ENCODE measurements at regions not wholly inside any gene's neighbourhood (a gene's known extent, or its start where the extent isn't known, plus 50 kb on each side); places are given as distances from the start of the nearest gene placed in this dataset.
"Not testable (repeated sequence)": the region's sequence is repeated elsewhere in the genome, so short reads cannot be mapped to it uniquely, and the experiment has no call there.

DNA sequence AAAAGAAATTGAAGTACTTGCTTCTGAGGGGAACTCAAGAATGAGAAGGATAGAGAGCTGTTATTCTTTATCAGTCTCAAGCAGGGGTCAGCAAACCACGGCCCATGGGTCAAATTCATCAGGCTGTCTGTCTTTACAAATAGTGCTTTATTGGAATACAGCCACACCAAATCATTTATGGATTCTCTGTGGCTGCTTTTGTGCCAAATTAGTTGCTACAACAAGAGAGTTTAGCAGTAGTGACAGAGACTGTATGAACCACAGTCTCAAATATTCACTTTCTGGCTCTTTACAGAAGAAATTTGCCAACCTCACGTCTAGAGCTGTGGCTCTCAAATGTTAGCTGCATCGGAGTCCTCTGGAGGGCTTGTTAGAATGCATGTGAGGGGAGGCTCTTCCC, 258.0 kb upstream of the RARB start:
- DNase-seq, result no peak

DNA sequence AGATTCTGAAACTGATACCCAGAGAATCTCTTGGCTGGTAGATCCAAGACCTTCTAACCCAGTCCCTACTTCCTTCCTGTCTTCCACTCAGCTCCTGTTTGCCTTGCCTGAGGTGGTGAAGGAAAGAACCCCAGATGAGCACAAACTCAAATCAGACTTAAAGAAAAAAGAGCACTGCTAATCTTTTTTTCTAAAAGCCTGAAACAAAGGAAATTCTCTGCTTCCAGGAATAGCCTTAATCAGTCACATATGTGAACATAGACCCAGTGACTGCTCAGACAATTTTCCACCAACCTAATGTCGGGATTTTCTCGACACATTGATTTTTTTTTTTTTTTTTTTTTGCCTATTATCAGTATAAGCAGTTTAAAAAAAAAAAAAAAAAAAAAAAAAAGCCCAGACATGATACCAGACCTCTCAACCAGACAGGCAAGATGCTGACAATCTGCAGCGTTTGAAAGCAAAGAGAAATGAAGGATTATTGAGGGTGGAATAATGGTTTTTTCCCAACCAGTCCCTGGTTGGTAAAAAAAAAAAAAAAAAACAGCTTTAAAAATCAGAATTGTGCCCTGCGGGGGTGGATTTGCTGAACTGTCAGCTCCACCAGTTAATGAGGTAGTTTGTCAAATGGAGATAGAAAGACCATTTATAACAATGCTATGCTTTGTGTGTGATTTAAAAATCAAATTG, 256.8 kb upstream of the RARB start:
- no peak for DNase-seq

DNA sequence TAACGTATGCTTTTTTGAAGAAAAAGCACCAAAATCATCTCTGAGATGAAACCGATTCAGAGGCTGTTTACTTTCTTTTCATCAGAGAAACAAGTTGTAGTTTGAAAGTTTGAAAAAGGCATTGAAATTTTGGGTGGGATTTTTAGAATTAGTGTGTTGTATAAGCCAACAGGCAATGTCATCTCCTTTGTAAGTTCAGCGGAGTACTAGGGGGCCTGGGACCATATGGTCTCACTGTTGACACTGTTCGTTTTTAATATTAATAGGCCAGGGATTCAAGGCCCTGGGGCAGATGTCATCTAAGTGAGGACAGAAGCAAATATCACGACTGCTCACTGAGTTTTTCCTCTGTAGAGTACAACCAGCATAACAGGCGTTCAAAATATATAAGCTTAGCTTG, 256.2 kb upstream of the RARB start:
- no peak for DNase-seq

DNA sequence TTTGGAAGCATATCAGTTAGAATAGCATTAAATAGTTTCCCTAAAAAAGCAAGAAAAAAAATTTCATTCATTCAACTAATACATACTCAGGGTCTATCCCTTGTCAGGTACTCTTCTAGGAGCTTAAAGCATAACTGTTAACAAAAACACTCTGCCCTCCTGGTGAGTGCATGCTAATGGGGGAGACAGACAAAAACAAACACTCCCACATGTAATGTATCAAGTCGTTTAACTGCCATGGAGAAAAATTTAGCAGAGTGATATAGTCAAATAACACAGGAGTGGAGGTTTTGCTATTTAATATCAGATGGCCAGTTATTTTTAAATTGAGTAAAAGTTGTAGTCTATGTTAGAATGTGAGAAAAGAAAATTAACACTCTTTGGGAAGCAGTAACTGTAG, 254.5 kb upstream of the RARB start:
- DNase-seq, result no peak

- no peak for DNase-seq
Observed at GRCh38 chr3:25174251-25174650, 253.8 kb upstream of the RARB start.

- no peak for DNase-seq
Observed at GRCh38 chr3:25177041-25177440, 251.0 kb upstream of the RARB start.

DNA sequence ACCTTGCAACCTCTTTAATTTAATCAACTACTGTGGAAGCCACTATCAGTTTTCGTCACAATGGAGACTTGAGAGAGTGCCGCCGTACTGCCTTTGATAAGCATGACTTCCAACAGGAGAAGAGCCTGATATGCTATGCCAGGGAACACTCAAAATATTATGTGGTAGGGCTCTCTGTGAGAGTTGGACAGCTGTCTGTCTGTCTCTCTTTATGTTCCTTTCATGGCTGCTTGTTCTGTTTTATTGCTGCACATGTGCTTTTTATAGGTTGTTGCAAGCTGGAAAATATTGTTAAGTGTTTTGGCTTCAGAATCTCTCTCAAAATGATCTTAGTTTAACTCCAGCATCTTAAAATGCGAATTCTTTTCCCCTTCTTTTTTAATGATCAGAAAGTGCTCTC, 249.4 kb upstream of the RARB start:
- no peak for DNase-seq

- no peak for DNase-seq
Observed at GRCh38 chr3:25181096-25181495, 247.0 kb upstream of the RARB start.

DNA sequence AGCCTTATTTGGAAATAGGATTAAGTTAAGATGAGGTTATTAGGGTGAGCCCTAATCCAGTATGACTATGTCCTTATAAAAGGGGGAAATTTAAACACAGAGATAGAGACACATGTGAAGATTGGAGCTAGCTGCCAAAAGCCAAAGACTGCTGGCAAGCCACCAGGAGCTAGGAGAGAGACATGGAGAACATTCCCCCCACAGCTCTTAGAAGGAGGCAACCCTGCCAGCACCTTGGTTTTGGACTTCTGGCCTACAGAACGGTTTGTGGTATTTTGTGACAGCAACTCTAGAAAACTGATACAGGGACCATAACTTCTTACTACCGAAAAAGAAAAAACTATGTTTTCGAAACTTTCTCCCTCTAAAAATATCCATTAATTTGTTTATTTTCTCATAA, 245.3 kb upstream of the RARB start:
- no peak for DNase-seq

- no peak for DNase-seq
Observed at GRCh38 chr3:25184641-25185250, 243.3 kb upstream of the RARB start.

DNA sequence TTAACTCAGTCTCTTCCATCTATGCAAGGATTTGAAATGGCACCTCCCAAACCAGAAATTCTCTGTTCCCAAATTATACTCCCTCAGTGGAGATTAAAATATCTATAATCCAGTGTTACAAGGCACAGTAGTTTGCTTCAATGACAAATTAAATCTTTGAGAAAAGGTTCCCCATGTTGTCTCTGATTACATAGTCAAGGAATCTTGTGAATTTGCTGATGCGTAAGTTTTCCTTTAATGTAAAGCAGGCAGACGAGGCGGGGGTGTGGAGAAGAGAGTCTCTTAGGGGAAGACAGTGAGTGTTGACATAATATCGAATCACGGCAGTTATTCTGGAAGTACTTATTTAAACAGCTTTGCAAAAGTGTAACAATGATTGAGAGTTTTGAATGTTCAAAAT, 236.4 kb upstream of the RARB start:
- DNase-seq, result no peak

DNA sequence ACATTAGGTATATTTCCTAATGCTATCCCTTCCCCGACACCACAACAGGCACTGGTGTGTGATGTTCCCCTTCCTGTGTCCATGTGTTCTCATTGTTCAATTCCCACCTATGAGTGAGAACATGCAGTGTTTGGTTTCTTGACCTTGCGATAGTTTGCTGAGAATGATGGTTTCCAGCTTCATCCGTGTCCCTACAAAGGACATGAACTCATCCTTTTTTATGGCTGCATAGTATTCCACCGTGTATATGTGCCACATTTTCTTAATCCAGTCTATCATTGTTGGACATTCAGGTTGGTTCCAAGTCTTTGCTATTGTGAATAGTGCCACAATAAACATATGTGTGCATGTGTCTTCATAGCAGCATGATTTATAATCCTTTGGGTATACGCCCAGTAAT, 228.5 kb upstream of the RARB start:
- not testable (repeated sequence) for DNase-seq

GRCh38 chr3:25212736-25213135, 215.3 kb upstream of the RARB start:
- no peak for DNase-seq

DNA sequence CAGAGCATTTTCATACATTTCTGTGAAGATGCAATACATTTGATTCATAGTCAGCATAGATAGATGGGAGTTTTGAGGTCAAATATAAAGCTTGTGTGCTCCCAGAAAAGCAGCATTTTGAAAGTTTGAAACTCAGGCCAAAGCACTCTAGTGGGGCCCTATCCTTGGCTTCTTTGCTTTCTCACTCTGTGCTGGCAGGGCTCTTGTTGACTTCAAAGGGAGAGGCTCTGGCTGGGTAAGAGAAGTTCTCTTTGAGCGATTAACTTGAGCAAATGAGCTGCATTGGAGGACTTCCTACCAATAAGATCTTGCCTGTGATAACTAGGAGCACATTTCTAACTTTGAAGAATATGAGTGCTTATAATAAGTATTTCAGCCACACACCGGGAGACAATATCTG, 214.0 kb upstream of the RARB start:
- DNase-seq, result no peak

DNA sequence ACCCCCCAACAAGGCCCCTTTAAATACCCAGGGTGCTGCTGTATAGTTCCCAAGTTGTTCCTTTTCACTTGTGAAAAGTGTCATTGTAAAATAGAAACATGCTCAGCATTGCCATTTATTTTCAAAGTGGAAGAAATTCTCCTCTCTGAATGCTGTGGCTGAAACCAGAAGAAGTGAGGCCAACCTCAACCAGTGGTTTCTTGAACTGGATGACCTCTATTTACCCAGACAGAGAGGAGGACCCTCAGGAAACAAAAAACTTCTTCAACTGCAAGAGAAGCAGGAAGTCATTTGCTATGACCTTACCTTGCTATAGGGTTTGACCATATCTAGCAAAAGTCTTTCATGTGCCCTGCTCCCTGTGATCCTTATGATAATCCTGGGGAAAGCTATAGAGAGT, 209.7 kb upstream of the RARB start:
- no peak for DNase-seq

GRCh38 chr3:25226747-25227146, 201.3 kb upstream of the RARB start:
- no peak for DNase-seq

GRCh38 chr3:25229586-25229985, 198.5 kb upstream of the RARB start:
- DNase-seq, result no peak

GRCh38 chr3:25235031-25235430, 193.0 kb upstream of the RARB start:
- no peak for DNase-seq

DNA sequence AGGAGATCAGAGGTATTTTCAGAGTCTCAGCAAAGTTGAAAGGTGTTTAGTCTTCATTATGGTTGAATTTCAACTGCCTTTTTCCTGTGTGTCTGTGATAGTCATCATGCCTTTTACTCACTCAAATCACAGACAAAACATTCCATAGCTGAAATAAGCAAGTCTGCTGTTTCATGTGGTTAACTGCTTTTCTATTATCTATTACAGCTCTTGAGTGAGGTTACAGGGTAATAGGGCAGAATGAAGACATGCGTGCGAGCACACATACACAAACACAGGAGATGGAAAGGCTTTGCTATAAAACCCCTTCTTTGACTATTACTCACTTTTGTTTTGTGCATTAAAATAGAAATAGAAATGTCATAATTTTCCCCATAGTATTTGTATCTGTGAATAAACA, 192.6 kb upstream of the RARB start:
- no peak for DNase-seq

GRCh38 chr3:25237602-25238001, 190.5 kb upstream of the RARB start:
- DNase-seq, result no peak

GRCh38 chr3:25239042-25239441, 189.0 kb upstream of the RARB start:
- DNase-seq, result no peak

- DNase-seq, result no peak
Observed at GRCh38 chr3:25246913-25247312, 181.2 kb upstream of the RARB start.

DNA sequence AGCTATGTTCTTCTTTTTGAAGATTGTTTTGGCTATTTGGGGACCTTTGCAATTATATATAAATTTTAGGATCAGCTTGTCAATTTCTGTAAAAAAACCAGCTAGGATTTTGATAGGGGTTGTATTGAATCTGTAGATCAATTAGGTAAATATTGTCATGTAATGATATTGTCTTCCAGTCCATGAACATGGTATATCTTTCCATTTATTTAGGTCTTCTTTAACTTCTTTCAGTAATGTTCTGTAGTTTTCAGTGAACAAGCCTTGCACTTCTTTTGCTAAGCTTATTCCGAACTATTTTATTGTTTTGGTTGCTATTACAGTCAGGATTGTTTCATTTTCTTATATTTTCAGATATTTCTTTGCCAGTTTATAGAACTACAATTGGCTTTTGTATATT, 175.8 kb upstream of the RARB start:
- DNase-seq, result no peak

GRCh38 chr3:25257026-25257425, 171.0 kb upstream of the RARB start:
- DNase-seq, result no peak

GRCh38 chr3:25259871-25260270, 168.2 kb upstream of the RARB start:
- DNase-seq, result no peak

Measured in hematopoietic multipotent progenitor cell treated with erythropoietin and hydrocortisone succinate and interleukin-3 and kit ligand, for 8 days (in vitro differentiated cells).